ENCODE measurements at regions not wholly inside any gene's neighbourhood (a gene's known extent, or its start where the extent isn't known, plus 50 kb on each side); places are given as distances from the start of the nearest gene placed in this dataset.

DNA sequence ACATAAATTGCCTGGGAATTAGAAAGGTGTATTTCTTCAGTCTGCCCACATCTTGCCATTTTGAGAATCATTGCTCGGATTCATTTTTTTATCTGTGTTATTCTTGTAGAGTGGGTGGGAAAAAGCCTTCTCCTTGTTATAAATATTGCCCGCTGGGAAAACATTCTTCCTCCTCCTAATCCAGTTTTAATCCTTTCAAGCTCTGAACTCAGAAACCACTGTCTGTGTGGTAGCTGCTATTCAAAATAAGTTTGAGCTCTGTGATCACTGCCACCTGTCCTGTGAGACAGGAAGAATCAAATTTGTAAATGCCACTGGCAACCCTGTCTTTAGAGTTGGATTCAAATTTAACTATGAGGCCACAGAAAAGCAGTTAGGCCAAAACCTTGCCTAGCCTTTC is 1875.2 kb upstream of the PIK3C3 start:
- DNase-seq, result no peak

DNA sequence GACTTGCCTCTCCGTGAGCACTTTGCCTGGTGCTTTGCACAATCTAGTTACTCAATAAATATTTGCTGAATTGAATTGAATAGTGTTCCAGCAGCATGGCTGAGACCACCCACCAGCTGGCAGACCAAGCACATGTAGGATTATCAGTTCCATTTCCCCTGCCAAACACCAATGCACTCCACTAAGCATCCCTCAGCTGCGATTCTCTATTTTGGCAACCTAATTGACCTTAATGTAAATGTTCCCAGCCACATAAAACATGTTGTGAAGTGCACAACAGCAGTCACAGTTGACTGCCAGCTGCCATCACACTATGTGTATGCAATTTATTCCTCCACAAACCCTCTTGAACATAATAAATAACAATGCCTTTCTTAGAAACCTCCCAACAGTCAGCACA is 1879.4 kb upstream of the PIK3C3 start:
- DNase-seq, result no peak

DNA sequence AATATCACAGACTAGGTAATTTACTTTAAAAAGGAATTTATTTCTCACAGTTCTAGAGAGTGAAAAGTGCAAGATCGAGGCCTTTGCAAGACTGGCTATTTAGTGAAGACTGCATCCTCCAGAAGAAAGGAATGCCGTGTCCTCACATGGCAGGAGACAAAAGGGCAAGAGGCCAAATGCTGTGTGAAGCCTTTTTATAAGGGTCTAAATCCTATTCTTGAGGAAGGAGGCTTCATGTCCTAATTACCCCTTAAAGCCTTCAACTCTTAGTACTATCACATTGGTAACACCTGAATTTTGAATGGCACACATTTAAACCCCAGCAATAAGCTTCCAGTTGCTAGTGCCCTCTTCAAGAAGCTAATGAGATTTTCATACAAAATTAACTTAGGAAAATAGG is 1882.3 kb upstream of the PIK3C3 start:
- no peak for DNase-seq

DNA sequence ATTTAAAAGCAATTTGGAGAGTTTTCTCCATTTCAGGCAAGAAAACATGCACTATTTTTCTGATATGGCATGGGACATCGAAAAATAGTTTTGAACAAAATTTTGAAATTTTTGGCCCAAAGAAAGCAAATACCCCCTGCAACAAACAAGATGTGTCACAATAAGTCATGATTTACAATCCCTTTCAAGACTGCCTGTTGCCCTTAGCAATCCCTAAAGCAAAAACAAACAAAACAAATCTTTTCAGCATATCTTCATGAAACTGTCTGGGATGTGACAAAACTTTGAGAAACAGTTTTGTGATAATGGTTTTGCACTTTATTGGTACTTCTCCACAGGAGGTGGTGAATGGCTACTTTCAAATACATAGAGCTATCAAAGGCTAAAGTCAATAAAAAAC is 1888.7 kb upstream of the PIK3C3 start:
- no peak for DNase-seq

DNA sequence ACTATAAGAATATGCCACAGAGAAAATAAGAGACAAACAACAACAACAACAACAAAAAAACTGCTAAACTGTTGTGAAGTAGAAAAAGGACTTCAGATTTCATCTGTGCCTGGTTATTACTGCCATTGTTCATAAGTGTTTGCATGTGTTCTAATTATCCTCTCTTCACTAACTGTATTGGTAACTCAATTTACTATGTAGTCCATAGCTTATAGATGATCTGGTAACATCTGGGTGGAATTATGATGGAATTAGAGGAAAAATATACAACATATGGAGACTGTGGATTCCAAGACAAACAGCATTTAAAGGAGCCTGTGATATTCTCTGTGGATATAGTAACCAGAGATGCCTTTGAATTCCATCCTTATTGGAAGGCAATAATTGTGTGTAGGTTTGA is 1891.5 kb upstream of the PIK3C3 start:
- DNase-seq, result no peak

DNA sequence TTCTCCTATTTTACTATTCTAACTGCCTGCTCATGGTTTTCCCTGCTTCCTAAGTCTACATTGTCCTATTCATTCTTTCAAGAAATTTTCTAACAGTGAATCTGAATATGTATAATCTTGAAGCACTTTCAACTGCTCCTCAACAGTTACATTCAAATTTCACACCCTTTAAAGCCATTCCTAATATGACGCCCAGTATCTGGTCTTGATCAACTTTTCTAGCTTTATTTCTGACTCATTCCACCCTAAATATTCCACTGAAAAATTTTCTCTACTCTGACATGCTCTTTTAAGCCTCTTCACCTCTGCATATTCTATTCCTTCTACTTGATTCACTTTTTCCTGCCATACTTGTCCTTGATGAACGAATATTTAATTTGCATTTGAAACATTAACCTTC is 1893.9 kb upstream of the PIK3C3 start:
- no peak for DNase-seq

DNA sequence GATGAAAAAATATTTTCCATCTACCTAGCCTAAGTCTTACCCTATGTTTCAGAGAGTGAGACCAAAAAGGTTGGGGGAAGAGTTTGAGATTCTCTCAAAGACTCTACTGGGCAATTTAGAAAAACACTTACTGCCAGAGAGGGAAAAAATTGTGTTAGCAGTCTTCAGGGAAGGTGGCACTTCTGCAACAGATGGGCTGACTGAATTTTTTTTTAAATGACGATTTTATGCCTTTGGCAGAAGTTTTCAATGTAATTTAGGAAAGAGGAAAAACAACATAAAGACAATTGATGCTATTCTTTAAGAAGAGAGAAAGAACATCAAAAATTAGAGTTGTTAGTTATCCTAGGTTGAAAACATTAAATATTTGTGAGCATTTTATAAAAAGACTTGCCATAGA is 1894.5 kb upstream of the PIK3C3 start:
- DNase-seq, result no peak

DNA sequence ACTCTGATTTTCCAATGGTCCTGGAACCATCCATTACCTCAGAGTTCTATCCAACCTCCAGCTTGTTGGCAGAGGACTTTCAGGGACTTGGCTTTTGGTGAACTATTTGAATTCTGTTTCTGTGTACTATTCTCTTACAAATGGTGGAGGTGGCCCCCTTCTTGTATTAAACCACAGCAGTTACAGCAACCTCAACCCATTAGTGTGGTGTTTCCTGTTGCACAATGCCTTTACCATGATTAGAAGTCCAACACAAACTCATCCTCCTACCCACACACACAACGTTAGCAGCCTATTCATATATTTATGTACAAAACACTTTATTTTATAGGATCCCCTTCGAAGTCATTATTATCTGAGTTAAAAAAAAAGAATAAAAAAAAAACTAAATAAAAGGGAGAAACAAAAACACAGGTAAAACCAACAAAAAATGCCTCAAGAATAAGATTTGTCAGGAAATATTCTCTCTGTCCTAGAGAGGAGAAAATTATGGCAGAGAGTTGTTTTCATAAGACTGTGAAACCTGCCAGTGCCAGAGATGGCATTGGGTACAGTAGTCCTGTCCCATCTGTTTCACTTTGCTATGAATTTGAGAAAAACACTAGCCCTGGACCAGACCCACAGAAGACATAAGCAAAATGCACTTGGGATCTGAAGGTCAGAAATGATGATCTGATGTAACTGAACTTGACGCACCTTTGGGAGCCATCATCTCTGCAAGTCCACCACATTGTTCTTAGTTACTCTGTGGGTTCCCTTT is 1896.0 kb upstream of the PIK3C3 start:
- DNase-seq, result no peak

DNA sequence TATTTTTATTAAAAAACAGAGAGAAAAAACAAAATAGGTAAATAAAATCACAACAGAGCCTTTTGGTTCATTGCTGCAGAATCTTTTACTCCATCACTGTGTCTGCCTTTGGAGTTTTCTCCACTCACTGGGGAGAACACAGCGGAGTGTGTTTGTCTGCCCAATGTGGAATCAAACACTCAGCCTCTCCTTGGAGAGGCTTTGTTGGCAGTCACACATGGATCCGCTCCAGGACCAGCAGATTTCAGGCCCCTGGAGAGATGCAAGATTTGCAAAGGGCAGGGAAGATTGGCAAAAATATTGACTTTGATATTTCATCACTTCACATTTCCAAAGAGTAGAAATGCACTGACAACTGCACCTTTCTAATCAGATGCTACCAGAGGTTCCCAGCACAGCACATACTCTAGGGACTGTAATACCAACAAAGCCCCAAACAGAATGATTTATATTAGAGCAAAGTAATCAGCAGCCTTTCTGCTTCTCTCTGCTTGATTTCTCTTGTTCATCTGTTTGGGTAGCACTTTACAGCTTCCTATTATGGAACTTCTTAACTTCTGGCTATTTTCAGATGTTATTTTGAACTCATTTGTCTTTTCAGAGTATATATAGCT is 1898.8 kb upstream of the PIK3C3 start:
- no peak for DNase-seq

DNA sequence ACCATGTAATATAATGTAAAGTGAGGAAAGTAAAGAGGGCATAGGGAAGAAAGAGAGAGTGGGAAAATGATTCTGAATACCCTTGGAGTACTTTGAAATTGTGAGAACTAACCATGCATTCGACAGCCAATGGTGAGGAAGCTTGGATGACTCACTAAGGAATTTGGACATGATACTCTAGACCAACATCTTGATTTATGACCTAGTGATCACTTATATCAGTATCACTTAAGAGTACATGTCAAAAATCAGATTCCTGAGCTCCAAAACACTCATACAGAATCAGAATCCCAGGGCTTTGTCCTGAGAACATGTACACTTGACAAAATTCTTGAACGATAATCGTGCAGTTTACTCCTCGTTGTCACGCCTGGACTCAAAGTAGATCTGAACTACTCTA is 1899.8 kb upstream of the PIK3C3 start:
- no peak for DNase-seq

DNA sequence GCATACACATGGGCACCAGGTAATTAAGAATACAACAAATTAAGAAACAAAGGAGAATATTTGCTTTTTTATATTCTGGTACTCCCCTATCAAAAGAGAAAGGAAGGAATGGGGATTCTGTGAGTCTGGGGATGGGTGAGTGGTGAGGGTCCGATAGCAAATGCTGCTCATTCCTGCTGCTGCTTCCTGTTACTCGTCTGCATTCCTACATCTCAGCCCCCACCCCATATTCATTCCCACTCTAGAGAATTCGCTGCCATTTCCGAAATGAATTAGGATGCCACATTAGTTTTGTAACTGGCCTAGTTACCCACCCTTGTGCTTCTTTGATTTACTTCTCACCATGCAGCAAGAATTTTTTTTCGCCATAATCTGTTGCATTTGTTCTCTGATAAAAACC is 1905.3 kb upstream of the PIK3C3 start:
- DNase-seq, result no peak

DNA sequence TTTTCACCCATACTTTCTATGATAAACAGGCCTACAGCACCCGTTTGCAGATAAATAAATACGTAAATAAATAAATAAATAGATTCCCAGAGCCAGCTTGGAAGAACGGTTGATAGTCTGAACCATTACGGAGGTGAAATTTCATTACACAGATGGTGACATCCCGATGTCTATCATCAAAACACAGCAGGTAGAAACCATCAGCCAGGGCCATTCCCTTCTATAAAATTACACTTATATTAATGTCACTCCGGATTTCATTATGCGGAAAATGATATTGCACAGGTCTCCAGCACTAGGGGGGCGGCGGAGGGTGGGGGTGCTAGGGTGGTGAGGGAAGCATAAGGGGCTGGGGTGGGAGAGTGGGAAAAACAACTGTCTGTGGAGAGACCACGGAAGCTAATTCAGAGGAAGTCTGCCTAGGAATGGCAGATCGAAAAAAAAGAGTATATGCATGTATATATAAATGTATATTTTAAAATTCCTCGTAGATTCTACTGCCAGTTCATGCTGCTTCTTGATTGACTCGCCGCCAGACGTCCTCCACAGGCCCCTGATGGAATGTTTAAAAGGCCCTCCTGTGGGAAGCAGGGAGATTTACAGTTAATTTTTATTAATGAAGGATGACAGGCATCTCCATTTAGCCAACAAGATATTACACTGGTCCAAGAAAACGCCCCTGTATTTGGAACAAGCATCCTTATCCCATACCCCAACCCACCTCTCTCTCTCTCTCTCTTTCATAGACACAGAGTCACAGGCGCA is 1906.0 kb upstream of the PIK3C3 start:
- no peak for DNase-seq

DNA sequence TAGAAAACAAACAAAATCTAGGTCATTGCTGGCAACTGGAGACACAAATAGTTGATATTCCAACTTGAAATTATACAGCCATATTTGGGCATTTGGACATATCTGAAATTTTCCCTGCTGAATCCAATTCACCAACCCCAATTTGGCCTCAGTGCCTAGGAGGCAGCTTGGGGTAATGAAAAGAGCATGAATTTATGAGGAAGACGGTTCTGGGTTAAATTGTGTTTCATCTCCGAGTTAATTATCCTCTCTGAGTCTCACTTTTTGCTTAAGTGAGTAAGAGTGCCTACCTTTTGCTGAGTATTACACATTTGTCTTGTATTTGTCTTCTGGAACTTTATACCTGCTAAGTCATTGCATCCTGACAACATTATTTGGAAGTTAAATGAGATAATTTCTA is 1906.8 kb upstream of the PIK3C3 start:
- no peak for DNase-seq

DNA sequence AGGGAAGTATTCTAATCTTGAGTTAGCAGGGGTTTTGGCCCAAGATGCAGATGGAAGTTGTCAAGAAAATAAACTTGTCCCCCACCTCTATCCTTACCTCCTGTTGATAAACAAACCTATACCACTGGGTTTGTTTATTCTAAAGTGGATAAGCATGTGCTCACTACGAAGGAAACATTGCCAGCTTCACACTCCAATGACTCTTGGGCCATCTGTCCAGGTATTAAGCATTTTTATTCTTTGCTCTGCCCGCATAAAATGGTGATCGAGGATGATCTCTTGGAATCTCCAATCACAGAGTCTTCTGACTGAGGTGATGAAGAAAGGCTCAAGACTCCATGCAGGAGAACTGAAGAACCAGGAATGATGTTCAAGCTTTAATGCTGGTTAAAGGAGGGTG is 1908.4 kb upstream of the PIK3C3 start:
- DNase-seq, result no peak

DNA sequence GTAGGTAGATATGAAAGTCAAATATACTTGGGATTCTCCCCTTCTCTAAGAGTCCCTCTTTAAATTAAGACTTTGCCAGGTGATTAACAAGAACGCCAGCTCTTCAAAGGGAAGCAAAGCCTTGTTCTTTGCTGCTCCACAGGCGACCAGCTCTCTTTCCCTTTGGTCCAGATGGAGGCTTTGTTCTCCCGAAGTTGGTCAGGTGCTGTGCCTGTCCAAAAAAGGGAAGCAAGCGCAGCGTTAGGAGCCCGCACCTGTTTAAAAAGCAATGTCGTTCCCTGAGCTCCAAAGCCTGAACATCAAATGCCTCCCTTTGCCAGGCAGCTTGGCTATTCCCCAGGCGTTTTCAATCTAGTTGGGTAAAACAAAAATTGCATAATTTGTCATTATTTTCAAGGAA is 1913.1 kb upstream of the PIK3C3 start:
- no peak for DNase-seq

DNA sequence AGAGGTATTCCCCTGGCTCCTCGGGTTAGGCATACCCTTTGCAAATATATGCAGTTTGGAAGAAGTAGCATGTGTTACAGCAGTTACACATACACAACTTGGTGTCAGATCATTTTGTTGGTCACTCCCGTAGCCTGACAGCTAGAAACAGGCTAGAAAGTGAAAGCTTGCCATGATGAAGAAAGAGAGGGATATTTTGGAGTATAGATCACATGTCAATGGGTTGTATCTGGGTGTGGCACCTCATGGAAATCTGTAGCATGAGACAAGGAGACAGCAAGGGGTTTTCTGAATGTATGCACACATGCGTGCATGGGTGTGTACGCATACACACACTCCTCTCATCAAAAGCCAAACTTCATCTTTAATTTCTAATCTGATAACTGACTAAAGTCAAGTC is 1914.5 kb upstream of the PIK3C3 start:
- no peak for DNase-seq

DNA sequence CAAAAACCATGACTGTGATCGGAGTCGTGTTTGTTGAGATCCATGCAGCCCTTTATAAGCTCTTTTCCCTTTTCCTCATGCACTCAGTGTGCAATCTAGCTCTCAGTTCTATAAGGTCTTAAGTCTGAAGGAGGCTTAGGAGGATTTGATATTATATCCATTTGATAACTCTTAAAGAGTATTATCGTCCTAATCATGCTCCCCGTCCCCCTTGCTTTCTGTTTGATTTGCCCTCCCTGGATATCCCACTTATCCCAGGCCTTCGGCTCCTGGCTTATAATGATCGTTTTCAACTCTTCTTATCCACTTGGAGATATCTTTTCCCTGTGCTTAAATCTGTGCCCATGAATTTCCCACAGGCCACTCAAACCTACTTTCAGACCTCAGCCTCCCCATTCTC is 1917.7 kb upstream of the PIK3C3 start:
- no peak for DNase-seq

DNA sequence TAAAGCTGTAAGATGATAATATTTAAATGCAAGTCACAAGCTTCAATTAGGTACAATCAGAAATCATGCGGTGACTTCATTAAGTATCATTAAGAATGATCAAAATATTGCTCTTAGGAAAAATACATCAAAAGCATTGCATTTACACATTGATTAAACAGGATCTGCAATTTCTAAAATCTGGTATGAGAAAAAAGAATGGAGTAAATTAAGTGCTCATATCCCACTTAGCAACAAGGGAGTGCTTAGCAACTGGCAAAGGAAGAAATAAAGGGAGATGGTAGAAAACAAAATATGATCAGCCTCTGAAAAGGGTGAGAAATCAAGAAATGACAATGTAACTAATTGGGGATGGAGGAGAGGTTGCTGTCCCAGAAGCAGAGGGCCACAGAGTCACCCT is 1918.2 kb upstream of the PIK3C3 start:
- no peak for DNase-seq

DNA sequence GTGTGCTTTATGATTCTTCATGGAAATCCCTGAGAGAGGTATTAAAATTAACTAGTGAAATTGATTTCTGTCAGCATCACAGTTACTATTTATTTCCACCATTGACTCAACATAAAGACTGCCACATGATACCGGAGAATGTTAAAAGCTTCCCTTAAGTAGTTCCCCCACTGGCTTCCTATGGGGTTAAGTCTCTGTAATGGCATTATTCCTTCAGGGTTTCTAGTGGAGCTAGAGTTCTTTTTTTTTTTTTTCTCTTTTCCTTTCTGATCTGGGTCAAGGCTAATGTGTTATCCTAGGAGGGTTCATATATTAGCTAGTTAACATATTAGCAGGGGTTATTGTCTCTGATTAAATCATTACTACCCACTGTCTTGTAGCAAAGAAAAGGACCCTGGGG is 1919.1 kb upstream of the PIK3C3 start:
- DNase-seq, result no peak

DNA sequence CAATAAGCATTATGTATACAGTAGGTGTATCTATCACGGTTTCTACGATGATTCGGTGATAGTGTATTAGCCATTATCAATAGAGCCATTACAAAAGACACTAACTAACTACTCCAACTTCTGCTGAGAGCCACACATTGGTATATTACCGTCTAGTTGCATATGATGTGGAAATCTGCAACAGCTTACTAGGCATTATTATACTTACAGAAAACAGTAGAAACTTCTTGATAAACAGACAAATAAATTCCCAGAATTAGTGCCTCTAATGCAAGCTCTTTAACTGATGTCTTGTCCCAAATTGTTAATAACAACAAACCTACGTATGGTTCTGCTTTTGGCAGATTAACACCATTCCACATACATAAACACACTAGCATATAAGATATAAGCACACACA is 1923.0 kb upstream of the PIK3C3 start:
- DNase-seq, result no peak

DNA sequence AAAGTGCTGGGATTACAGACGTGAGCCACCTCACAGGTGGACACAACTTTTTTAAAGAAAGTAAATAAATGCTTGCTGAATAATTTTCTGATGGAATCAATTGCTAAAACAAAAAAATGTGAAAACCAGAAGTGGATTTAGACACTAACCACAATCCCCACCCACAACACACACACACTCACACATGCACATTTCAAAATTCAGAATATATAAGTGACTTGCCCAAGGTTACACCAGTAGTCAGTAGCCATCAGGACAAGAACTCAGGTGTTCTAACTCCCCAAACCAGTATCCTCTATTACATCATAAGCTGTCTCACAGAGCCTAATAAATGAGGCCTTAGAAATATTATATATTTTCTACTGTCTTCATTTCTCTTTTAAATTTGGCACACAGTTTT is 1923.6 kb upstream of the PIK3C3 start:
- no peak for DNase-seq

DNA sequence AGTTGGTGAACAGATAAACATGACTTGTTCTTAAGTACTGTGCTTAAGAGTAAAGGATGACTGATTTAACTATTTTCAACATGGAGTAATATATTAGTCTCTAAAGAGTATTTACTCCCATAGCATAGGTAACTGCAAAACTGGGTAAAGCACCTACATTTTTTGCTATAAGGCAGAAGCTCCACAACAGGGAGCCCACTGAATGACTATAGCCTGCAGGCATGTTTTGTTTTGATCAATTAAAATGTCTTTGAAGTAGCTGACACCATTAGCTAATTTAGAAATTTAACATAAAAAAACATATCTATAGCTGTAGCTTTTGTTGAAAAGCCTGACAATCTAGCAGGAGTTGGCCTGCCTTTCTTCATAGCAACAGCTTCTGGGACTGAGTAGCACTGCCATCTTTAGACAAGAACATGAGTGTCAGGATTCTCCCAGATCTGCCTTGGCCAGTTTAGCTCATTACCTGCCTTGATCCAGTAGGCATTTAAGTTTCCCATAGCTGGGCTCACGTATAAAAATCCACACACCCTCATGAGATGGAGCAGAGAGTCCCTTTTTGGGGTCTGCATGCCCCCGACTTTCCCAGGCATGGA is 1935.1 kb upstream of the PIK3C3 start:
- no peak for DNase-seq

DNA sequence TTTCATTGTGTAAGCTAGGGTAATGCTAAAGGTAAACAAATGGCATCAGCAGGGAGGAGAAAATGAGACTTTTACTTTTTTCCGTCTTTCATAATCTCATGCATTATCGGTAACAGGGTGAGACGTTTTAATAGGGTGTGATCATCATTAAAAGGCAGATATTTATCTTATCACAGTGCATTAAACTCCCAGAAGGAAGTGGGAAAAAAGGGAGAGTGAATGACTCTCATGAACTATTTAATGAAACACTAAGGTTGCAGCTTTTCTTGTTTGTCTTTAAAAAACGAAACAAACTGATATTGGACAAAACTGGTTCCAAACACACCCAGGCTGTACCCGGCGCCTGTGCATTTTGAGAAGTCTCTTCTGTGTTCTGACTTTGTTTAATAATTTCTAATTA is 1936.8 kb upstream of the PIK3C3 start:
- DNase-seq, result no peak

DNA sequence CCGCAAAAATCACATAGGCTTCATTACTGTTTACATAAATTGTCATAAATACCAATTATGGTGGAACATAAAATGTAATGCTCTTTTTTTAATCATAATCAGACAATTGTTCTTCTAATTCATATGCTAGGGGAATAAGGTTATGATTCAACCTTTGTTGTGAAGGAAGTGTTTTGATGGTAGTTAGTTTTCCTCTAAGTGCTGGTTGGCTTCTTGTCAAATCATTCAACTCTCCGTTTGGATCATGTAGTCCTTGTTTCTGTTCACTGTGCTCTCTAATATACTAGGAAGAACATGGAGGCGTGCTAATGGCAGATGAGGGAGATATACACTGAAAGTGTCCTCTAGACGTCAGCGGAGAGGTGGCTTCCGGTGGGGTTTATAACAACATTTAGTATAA is 1938.0 kb upstream of the PIK3C3 start:
- DNase-seq, result no peak
